ENCODE measurements at regions not wholly inside any gene's neighbourhood (a gene's known extent, or its start where the extent isn't known, plus 50 kb on each side); places are given as distances from the start of the nearest gene placed in this dataset.

DNA sequence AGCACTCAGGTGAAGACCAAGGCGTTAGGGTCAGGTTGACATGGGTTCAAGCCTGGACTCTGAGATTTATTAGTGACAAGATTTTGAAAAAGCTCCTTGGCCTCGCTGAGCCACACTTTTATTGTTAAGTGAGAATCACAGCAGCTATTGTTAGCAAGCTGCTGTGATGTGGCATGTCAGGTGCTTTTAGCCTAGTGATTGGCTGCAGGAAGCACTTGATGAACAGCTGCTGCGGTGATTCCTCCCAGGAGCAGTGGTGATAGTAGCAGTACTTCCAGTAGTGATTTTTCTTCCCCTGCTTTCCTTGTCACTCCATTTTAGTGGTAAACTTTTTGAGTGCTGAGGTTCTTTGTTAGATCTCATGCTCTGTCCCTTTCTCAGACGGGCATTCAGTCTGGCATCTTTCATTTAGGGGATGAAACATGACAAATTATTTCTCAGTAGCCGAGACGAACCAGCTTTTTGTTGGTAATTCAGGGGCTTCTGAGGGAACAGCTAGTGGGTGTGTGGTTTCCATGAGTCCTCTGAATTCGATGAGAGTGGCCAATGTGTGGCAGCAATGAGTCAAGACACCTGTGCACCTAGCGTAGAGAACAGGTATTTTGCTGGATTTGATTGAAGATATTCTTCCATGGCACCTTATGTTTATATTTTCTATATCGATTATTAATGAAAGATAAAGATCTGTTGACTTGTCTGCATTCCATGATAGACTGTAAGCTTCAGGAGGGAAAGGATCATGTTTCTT is 696.7 kb downstream of the DHX35 start:
- DNase-seq = no peak

DNA sequence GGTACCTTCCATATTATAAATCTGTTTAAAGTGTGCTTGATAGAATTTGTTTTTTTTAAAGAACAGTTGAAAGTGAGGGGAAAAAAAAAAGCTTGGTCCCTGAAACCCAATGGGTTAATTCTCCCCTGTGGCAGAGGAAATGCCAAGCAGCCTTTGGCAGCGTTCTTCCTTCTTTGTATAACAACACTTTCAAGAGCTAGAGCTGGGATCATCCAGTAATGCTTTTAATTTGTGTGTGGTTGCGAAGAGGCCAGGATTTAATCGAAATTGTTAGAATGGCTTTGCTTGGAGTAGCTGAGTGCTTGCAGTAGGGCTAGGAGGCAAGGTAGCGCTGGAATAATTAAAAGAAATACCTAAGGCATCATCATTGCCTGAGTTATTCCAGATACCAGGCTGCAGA is 692.0 kb downstream of the DHX35 start:
- DNase-seq = no peak

DNA sequence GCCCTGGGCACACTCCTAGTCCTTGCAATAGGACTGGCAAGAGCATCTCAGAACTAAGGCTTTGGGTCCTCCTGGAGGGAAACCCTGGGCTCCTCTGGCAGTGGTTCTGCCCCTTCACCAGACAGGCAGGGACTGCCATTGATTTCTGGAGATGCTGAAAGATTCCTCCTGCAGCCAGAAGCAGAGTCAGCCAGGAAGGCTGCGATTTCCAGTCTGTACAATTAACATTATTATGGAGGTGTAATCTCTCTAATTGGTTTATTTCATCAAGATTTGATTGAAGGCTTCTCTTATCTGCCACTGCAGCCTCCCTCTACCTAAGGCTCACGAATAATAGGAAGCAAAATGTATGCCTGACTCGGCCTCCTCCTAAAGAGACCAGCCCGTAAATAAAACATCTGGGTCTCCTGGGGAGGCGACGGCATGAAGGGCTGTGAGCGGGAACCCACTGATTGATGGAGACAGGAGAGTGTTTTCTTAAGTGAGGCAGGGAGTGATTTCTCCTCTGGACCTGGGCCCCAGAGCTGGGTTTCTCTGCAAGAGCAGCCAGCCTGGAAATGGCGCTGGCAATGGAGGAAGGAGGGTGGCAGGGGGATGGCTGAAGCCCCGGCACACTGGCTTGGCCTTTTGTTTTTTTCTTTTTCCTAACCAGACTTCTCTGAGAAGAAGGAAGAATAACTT is 689.6 kb downstream of the DHX35 start:
- DNase-seq = no peak

DNA sequence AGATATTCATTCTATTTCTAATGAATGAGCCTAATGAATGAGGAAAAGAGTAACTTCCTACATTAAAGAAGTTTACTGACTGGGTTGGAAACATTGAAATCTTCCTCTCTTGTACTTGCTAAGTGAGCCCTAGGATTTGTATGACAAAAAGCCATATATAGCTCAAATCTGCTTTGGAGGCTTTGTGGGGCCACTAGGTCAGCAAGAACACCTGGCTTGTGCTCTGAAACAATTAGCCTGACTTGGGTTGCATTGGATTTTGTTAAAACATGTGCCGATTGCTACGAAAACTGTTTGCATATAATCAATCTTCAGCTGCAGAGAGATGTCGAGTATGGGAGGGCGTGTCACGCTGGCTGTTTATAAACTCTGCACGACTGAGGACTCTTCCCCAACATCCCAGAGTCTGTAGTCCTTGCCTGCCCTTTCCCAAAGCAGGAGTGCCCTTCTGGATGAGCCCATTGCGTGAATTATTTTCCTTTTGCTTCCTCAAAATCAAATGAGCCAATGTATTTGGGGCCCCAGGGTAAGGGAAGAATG is 684.8 kb downstream of the DHX35 start:
- DNase-seq = no peak

DNA sequence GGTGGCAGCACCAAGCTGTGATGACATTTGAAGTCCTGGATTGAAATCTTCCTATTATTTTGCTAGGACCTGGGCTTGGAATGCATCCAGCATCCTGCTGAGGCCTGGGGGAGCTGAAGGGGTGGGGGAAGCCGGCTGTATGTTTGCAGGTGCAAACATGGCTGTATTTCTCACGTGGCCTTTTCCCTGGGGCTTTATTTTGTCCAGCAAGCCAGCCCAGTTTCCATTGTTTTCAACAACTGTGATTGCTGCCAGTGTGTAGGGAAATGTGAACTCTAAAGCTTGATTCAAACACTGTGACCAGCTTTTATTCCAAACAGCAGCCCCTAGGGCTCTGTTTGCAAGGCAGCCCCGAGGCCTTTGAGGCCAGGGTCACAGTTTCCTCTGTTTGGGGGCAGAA is 683.0 kb downstream of the DHX35 start:
- no peak for DNase-seq

DNA sequence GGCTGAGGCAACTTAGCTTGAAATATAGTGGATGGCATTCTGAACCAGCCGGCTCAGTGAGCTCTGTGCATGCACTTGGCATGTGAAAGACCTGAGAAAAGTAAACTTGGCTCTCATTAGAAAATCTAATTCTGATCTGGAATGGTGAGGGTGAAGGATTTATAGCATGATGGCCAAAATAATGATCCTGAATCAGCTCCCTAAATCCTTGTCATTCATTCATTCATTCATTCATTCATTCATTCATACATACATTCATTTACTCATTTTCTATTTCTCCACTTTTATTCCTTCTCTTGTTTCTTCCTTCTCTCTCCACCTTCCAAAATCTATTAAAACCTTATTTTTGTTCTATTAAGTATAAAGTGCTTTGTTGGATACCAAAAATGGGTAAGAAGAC is 681.1 kb downstream of the DHX35 start:
- DNase-seq = no peak

DNA sequence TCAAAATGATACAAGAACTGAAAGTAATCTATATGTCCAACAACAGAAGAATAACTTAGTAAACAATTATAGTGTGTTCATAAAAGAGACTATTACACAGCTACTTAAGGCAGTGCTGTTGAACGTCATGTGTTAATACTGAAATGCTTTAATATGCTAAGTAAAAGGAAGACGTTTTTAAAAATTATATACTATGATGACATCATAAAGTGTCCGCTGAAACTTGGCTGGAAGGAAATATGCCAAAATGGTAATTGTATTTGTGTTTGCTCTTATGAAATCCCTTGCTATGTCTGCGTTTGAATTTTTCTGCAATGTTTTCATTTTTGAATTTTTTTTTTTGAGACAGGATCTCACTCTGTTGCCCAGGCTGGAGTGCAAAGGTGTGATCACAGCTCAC is 679.3 kb downstream of the DHX35 start:
- no peak for DNase-seq

DNA sequence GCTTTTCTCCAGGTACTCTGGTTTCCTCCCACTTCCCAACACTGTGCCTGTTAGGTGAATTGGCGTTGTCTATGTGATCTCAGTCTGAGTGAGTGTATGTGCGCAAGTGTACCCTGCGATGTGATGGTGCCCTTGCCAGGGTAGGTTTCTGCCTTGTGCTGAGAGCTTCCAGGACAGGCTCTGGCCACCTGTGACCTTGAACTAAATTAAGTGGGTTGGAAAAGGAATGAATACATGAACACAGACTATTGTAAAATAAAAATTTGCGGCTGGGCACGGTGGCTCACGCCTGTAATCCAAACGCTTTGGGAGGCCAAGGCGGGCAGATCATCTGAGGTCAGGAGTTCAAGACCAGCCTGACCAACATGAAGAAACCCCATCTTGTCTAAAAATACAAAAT is 678.0 kb downstream of the DHX35 start:
- DNase-seq = no peak

DNA sequence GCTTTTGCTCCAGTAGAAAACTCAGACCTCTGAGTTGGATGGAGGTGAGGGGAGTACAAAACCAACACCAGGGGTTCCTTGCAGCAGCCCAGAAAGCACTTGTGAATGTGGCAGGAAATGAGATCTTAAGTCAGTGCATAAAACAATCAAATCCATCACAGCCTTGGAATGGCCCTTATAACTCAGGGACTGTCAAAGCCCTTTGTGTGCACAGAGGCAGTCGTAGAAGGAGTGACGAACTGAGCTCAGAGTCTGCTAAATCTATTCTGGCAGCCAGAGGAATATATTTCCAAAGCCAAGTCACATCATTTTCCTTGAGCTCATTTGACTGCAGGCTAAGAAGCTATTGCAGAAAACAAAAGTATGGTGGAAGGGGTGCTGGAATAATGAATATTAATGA is 676.6 kb downstream of the DHX35 start:
- no peak for DNase-seq

DNA sequence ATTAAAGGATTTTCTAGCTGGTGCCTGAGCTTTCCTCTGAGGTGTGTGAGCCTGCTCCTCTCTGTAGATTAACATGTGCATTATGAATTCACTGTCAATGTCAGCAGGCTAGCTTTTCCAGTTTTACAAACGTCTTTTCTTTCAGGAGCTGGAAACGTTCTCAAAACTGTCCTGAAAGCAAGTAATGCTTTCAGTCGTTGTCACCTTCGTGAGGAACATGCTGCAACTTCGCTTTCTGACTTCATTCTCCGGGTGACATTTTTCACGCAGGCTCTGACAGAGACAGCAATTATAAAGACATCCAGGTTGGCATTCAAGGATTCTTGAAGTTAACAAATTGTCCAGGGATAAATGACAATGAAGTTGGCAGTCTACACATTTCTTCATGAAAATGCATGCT is 671.5 kb downstream of the DHX35 start:
- DNase-seq = no peak

DNA sequence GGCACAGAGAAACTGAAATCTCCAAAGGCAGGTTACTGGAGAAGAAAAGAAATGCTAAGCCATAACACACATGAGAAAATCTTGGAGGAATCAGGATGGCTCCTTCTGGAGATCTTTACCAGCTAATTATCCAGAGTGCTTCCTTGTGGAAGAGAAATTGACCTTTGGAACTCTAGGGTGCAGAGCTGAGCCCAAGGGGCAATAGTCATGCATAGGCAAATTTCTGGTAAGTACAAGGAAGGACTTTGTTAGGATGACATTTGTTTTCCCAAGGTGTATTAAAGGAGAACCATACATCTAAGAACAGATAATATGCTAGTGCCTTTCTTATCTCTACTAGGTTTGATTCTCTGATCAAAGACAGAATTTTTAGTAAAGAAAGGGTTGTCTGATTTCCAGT is 670.6 kb downstream of the DHX35 start:
- no peak for DNase-seq

DNA sequence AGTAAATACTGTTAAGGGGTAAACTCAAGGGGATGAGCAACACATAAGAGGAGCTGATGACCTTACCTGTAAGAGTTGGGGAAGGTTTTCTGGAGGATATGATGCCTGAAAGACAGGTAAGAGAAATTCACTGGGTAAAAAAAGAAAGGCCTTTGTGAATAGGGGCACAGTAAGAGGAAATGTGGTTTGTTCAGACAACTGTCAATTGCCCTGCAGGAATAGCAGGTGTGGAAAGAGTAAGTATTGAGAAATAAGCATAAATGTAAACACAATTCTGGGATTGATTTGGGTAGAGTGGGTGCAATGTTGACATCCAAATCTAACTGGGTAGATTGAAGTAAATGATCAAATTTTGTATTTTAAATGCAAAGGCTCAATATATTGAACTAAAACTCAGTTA is 670.0 kb downstream of the DHX35 start:
- DNase-seq = no peak

DNA sequence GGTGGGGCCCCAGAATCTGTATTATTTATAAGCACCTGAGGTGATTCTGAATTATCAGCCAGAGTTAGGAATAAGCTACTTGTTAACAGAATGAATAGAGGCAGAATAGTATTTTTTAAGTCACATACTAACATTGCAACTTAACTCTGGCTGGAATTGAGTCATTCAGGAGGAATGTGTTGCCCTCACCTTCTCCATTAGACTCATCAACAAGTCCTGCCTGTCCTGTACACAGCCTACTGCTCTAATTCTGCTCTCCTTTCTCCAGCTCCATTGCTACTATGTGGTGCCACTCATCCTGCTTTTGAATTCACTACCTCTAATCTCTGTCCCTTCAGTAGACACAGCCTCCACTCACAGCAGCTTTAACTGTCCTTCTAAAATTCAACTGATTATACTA is 669.4 kb downstream of the DHX35 start:
- DNase-seq = no peak

DNA sequence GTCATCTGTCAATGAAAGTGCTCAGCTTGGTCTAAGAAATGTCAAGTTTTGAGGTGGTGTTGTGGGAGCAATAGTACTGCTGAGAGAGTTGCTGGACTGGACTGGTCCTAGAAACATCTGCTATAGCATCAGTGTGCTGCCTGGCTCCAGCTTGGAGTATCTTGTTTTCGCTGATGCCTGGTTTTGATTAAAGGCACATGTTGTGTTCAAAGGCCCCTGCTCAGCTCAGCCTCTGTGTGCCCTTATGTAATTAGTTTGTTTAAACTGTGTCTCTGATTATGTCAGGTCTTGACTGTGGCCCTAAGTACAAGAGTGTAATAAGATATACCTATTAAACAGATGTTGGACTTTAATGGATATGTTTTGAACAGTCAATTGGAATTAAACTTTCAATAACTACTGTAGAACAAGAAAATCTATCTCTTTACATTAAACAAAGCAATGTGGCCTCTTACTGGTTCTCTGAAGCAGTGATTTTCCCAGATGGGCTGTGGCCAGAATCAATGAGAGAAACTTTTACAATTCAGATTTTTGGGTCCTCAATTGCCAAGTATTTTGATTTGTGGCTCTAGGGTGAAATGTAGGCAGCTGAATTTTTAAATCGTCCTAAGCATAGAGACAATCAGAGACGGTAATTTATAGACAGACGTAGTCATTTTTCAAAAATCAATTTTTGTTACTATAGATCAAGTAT is 668.2 kb downstream of the DHX35 start:
- DNase-seq = no peak

DNA sequence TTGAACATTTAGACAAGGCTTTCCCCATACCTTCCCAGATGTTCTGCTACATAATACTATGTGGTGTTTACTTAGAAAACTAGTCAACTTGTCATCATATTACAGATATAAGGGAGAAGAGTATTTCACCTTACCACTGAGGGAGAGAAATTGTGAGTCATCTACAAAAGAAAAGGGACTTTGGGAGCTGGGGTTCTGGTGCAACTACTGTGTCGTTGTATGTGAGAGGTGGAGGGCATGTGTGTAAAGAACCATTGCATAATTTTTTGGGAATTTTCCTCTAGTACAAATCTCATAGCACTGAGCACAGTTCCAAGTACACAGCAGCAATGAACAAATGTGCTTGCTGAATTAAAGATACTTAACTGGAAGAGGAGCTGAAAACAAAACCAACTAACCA is 665.6 kb downstream of the DHX35 start:
- no peak for DNase-seq

DNA sequence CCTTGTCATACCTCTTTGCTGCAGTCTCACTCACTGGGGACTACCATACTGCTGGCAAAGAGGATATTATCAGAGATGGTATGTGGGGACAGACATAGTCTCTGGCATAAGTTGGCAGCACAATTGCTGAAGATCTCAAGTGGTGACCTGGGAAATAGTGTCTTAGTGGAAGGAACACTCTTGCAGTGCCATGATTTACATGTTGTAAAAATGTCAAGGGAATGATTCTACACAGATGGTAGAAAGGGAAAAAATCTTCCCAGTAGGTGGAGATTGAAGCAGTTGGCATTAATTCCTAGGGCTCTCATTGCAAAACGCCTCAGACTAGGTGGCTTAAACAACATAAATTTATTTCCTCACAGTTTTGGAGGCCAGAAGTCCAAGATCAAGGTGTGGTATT is 662.2 kb downstream of the DHX35 start:
- no peak for DNase-seq

DNA sequence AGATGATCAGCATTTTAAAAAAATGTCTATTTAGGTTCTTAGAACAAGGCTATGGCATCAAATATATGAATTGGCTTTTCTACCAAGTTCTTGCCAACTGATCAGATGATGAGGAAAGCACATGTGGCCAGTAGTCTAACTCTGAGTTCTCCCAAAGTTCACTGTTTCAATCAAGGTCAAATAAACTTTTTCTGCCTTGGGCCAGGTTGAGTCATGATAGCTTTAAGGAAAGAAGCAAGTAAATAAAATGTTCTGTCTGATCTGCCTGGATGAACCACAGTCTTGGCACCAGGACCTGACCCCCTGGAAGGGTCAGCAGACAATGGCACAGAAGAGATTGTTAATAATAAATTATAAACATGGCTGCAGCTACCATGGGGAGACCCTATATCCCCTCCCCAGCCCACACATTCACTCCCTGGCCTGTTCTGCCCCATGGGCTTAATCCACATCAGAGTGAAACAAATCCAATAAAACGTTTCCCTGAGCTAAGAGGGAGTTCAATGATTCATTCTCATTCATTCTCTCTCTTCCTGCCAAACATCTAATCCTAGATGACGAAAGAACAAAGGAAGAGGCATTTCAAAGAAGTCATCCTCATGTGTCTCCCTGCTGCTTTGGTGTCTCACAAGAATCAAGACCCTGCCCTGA is 661.6 kb downstream of the DHX35 start:
- DNase-seq = no peak

DNA sequence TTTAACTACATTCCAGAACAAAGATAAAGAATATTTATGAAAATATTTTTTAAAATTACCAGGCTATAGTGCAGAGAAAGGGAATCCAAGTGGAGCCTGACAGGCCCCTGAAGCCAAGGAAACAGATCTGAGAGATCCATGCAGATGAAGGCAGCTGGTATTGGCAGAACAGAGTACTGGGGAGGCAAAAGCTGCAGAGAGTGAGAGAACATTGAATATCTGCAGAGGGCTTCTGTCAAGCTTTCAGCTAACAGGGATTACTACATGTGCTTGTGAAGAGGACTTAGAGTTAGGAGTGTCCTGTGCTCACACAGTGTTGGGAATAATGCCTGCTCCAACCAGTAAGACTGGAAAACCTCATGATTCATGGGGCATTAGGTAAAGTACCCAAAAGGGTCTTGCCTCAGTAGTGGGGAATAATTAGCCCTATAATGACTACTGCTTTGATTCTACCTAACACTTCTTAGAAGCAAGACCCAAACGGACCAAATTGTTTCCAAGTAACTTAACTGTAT is 657.2 kb downstream of the DHX35 start:
- DNase-seq = no peak

DNA sequence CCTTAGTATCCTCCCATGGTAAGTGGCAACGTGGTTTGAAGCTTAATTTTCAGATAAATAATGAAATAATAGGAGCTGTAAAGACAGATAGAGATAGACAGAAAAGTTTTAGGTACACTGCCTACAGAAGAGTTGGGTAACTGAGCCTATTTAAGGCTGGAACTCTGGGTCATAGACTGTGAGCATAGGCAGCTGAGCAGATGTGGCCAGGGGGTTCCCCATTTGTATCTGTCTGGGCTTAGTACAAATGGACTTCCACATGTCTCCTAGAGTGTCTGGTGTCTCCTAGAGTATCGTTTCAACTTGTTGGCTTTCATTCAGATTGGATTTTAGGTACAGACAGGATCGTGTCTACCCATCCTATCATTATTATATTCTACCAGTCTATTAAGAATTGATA is 649.8 kb downstream of the DHX35 start:
- DNase-seq = no peak

DNA sequence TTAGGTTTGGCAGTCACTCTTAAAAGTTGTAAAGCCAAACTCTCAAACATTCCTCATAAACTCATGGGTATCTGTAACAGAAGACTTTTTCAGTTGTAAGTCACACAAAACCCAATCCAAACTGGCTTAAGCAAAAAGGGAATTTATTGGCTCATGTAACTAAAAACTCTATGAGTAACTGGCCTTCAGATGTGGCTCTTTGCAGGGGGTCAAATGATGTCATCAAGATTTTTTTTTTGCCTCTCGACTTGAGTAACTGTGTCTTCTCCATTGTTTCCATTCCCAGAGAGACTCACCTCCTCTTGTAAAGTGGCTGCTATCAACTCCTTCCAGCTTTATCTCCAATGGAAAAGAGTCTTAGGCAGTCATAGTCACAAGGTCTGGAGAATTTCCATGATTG is 645.0 kb downstream of the DHX35 start:
- no peak for DNase-seq

DNA sequence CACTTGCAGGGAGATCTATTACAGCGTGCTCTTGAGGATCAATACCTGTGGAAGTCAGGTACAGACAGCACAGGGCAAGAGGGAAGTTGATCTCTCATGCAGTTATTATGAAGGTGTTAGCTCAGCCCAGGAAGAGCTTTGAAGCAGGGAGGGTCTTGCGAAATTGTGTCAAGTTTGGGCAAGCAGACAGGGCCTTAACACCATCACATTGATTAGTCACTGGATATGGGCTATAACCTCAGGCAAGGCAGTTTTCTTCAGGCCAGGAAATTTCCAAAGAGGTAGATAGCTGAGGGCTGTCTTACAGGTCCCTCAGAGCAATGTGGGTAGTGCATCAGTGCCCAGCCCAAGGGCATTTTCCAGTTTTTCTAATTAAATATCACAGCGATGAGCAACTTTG is 643.8 kb downstream of the DHX35 start:
- no peak for DNase-seq

DNA sequence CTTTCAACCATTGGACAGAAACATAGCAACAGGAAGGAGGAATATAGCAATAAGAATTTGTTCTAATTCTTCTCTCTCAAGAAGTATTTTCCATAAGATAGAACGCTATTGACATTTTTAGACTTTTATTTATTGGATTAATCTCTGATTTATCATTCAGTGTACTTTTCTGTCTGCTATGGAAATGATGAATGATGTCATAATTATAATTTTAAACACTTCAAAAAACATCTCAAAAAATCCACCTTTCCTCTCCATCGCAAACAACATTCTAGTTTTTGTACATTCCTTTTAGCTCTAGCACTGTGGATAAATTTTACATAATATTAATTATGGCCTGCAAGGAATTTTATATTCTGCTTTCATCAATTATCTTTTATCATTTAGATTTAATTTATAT is 643.2 kb downstream of the DHX35 start:
- no peak for DNase-seq

DNA sequence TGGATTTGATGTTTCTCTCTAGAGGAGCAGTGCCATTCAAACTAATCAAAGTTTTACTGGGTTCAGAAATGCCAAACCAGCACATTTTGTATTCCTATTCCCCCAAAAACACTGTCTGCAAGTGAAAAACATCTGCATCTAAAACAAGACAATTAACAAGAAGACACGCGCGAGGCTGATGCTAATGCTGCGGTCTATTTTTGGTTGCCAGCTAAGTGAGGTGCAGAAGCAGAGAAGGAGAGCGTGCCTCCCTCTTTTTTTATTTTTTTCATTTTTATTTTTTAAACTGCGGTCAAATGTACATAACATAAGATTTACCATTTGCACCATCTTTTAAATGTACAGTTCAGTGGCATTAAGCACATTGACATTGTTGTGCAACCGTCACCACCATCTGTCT is 641.1 kb downstream of the DHX35 start:
- DNase-seq = no peak

All from CD4-positive, alpha-beta T cell treated with Interferon alpha-2 for 1 hour (primary cell).